GM19455 (cell line): ENCODE measurements at regions not wholly inside any gene's neighbourhood (a gene's known extent, or its start where the extent isn't known, plus 50 kb on each side); places are given as distances from the start of the nearest gene placed in this dataset.

Experiments used
- ATAC-seq: cut with Tn5 transposase; IDR thresholded peaks from one replicate; pipeline ENCODE4 v1.9.1; 2021; ENCODE audit not compliant: unreplicated experiment

DNA sequence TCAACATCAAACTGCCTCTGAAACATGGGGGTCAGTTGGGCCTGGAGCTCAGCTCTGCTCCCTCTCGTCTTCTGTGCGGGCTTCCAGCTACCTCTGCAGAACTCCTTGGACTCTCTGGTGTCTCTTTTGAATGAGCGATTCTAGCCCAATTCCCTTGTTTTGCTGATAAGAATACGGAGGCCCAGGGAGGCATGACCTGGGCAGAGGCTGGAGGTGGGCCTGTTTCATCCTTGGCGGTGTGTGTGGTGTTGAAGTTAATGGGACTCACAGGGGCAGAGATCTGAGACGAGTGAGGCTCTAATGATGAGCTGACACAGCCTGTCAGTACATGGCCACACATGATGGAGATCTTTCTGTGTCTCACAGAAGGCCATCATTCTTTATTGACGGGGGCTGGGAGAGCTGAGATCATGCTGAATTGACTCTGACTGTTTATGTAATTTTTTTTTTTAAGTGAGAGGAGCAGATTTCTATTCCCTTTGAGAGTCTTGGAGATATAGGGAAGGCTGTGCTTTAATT lies 134.5 kb downstream of the URB2 start:
- ATAC-seq: no peak

DNA sequence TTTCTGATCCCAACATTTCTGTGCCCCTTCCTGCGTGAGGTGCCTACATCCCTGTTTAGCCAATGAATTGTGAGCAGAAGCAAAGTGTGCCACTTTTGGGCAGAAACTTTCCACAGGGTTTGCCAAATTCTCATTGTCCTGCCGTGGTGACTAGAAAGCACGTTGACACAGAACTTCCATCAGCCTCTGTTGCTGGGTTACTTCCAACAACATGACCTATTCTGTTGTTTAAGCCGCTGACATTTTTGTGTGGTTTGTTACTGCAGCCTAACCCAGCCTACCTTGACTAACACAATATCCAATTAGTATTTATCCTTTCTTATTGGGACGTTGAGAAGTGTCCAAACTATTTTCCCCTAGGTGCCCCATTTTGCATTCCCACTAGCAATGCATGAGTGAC lies 136.8 kb downstream of the URB2 start:
- no peak for ATAC-seq

DNA sequence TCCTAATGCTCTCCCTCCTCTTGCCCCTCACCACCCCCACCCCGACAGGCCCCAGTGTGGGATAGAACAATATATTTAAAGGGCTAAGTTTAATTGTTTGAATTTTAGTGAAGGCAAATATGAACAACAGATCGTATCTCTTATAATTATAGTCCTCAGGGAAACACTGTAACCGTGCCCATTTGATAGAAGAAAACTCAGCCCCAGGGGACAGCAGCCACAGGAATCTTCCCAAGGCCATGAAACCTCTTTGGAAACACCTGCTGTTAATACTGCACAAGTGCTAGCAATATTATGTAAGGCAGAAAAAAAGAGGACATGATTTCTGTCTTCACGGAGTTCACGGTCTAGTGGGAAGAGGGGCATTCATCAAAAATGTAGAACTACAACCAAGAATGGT lies 142.2 kb downstream of the URB2 start:
- ATAC-seq: no peak

- ATAC-seq: no peak
Observed at GRCh38 chr1:229769006-229769405, 143.0 kb downstream of the URB2 start.

DNA sequence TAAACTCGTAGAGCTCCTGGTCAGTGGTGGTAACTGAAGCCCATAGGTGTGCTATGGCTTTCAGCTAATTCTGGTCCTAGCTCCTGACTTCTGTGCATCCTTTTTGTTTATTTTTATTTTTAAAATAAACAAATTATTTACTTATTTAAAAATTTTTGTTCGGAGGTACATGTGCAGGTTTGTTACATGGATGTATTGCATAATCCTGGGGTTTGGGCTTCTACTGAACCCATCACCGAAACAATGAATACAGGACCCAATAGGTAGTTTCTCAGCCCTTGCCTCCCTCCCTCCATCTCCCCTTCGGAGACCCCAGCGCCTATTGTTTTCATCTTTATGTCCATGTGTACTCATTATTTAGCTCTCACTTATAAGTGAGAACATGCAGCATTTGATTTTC lies 143.8 kb downstream of the URB2 start:
- no peak for ATAC-seq

- no peak for ATAC-seq
Observed at GRCh38 chr1:229778794-229779193, 152.7 kb downstream of the URB2 start.

DNA sequence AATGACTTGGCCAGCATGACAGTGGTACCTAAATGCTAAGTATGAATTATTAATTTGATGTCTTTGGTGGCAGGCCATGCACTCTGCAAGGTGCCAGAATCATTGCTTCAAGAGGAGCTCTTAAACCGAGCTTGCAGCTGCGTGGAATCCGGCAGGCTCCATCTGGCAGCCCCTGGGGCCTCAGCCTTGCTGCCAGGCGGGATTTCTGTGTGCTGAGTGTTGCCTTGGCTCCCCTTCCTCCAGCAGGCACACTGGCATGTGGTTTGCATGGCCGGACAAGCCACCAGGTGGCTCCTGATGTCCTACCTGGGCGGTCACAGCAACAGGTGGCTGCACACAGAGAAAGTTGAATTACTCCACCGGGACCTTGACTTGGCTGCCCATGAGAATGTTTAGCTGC lies 155.4 kb downstream of the URB2 start:
- ATAC-seq: no peak

DNA sequence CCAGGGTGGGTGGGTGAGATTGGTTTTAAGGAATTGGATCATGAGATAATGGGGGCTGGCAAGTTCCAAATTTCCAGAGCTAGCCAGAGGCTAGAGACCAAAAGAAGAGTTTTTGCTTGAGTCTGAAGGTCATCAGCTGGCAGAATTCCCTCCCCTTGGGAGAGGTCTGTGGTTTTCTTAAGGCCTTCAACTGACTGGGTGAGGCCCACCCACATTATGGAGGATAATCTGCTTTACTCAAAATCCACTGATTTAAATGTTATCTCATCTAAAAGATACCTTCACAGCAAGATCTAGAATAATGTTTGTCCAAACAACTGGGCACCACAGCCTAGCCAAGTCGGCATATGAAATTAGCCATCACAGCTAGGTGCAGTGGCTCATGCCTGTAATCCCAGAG lies 156.4 kb downstream of the URB2 start:
- ATAC-seq: no peak

DNA sequence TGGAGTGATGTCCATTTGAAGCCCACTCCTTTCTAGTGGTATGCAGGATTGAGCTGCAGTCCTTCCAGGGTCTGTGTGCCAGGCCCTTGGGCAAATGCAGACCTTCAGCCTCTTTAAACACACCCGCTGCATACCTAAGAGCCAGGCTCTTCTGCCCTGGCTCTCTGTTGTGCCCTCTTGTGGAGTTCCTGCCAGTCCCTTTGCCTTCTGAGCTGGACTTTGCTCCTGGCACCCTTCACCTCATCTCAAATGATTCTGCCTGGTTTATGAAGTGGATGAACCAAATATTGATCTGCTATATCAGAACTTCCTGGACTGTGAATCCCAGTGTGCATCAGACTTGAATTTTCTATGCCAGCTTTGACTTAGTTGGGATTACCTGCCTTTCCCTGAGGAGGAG lies 158.8 kb downstream of the URB2 start:
- no peak for ATAC-seq

GRCh38 chr1:229786974-229787610 lies 161.0 kb downstream of the URB2 start:
- no peak for ATAC-seq

DNA sequence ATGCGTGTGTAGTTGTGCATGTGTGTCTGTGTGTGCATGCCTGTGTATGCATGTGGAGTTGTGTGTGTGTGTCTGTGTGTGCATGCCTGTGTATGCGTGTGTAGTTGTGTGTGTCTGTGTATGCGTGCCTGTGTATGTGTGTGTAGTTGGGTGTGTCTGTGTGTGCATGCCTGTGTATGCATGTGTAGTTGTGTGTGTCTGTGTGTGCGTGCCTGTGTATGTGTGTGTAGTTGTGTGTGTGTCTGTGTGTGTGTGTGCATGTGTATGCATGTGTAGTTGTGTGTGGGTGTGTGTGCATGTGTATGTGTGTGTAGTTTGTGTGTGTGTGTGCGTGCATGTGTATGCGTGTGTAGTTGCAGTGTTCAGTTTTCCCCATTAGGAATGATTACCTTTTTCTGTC lies 162.0 kb downstream of the URB2 start:
- no peak for ATAC-seq

DNA sequence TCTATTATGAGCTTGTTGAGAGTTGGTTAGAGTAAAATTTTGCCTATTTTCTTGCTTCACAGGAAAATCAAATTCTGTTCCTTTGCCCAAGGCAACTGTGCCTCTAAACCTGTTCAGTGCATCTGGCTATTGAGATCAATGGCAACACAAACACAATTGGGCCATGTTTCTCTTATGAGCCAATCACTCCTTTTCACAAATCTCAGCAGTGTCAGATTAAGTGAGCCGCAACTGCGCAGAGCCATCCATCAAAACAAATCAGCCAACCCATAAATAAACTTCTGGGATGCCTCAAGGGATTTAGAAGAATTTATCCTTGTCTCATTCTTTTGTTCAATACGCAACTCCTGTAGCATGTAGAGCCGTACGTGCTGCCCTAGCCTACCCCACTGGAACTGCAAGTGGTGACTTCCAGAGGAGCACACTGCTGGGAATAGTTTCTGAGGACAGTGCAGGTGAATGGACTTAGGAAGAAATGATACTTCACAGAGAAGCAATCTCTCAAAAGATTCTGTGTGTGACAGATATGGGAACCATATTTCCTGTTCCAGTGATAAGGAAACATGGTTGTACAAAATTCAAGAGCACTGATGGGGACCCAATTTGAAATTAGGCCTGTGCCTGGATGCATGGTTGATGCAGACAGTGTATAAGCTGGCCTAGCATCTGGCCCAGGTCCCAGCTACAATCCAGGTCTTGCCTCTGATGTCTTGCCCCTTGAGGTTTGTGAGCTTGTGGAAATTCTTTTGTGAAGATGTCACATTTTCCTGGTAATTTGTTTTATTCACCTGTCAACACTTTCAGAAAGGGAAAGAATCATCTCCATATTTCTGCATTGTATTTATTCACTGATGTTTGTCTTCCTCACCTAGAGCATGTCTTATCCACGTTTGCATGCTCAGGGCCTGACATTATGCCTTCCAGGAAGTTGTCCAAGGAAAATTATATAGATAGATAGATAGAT lies 166.2 kb downstream of the URB2 start:
- no peak for ATAC-seq

- no peak for ATAC-seq
Observed at GRCh38 chr1:229793488-229793887, 167.4 kb downstream of the URB2 start.

DNA sequence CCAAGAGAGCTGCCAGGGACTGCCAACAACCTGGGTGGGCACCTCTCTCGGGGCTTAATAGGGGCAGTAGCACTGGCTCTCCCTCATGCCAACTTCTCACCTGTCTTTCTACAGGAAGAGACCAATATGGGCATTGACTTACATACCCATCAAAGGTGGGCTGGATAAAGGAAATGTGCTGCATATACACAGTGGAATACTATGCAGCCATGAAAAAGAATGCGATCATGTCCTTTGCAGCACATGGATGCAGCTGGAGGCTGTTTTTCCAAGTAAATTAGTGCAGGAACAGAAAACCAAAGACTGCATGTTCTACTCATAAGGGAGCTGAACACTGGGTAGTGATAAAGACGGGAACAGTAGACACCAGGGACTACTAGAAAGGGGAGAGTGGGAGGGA lies 172.5 kb downstream of the URB2 start:
- ATAC-seq: no peak

DNA sequence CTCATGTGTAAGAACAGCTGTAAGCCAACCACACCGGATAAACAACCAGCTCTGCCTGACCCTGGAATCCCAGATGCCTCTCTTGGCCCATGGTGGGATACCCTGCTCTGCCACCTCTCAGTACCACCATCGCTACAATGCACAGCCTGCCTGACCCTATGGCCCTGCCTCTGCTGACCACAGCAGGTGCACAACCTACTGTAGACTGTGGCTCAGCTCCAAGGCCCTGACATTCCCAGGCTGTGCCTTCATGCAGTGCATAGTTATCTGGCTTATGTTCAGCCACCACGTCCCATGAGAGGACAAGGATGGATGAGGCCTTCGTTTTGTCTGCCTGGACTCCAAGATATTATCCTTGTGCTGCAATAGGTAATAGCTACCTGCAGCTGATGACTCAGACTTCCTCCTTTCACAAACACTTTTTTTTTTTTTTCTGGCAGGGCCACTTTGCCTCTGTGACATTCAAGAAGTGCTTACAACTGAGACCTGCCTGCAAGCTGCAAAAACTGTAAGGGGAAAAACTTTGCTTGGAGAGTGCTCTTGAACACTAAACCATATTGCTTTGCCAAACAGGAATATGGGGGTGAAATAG lies 177.7 kb downstream of the URB2 start:
- ATAC-seq: no peak

DNA sequence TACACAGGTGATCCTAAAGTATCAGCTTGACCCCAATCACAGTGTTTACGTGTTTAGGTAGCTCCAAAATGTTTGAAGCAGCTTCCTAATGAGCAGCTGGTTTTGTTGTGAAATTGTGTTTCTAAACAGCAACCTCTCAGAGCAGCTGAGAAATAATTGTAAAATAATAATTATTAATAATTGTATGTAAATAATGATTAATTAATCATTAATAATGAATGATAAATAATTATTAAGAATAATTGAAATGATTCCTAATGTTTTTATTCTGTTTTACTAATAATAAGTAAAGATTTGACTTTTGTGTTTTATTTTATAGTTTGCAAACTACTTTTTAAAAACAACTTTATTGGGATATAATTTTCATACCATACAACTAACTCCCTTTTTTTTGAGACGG lies 182.2 kb downstream of the URB2 start:
- no peak for ATAC-seq

- no peak for ATAC-seq
Observed at GRCh38 chr1:229810140-229810539, 184.1 kb downstream of the URB2 start.

- ATAC-seq: no peak
Observed at GRCh38 chr1:229810961-229811360, 184.9 kb downstream of the URB2 start.

DNA sequence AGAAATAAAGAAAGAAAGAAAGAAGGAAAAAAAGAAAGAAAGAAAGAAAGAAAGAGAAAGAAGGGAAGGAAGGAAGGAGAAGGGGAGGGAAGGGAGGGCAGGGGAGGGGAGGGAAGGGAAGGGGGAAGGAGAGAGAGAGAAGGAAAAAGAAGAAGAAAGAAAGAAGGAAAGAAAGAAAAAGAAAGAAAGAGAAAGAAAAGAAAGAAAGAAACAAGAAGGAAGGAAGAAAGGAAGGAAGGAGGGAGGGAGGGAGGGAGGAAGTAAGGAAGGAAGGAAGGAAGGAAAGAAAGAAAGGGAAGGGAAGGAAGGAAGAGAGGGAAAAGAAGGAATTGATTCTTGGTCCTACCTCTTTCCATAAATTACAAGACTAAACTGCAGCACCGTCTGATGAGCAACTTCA lies 186.1 kb downstream of the URB2 start:
- ATAC-seq: no peak

- no peak for ATAC-seq
Observed at GRCh38 chr1:229812693-229813092, 186.6 kb downstream of the URB2 start.

DNA sequence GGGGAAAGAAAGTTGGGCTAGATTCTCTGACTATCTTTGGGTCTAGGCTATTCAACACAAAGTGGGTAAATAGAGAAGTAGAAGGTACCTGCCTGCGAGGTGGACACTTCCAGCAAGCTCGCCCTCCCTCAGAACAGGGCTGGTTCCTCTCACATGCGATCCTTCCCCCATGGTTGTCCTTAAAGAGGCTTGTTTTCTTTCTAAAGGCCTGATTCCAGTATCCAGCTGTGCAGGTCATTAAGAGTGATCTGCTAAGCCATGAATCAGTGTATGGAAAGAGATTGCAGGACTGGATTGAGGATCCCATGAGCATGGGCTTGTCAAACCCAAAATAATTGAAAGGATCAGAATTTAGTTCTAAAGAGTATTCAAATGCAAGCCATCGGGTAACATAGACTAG lies 189.0 kb downstream of the URB2 start:
- ATAC-seq: no peak

DNA sequence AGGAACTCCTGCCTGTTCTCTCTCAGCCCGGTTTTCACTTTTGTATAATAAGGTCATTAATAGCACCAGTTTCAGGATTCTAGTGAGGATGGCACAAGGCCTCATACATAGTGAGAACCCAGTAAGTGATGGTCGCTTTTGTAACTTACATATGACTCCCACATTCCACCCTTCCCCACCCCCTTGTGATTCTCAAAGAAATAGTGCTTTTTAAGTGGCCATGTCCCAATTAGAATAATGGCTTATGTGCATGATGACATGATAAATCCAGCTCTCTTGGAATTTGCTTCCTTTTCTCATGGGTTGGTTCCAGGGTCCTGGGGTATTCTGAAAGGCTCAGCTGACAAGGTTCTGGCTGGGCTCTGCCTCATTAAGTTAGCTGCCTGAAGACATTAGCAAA lies 189.9 kb downstream of the URB2 start:
- no peak for ATAC-seq
